Right cardiac atrium (tissue), 5 donors: ENCODE measurements at regions not wholly inside any gene's neighbourhood (a gene's known extent, or its start where the extent isn't known, plus 50 kb on each side); places are given as distances from the start of the nearest gene placed in this dataset.
"Not testable (repeated sequence)": the region's sequence is repeated elsewhere in the genome, so short reads cannot be mapped to it uniquely, and the experiment has no call there.

Source experiments
- ATAC-seq, 2 donors: fragments of 200-7000 bp; cut with Tn5 transposase; one replicate each; pipeline versions ENCODE4 v1.8.0 to v1.9.1; 2020; ENCODE audit warnings: moderate library complexity in 2 of 2, mild to moderate bottlenecking in 1 of 2
- DNase-seq, 3 donors: peaks; one replicate each; pipeline ENCODE4 v3.0.0-alpha.2; 2020
- H3K27ac ChIP-seq: one replicate; pipeline ENCODE4 v1.5.1; 2013; ENCODE audit warnings: mild to moderate bottlenecking, low read length, control low read depth, moderate library complexity
- H3K27me3 ChIP-seq: one replicate; pipeline ENCODE4 v1.6.1; 2013; ENCODE audit not compliant: control insufficient read depth, insufficient read depth
- H3K4me1 ChIP-seq: one replicate; pipeline ENCODE4 v1.6.1; 2013; ENCODE audit warnings: low read length; ENCODE audit not compliant: control insufficient read depth, insufficient read depth
- H3K4me3 ChIP-seq: one replicate; pipeline ENCODE4 v1.5.1; 2013; ENCODE audit warnings: low read length, control low read depth
- H3K9me3 ChIP-seq: one replicate; pipeline ENCODE4 v1.6.1; 2013; ENCODE audit warnings: low read length; ENCODE audit not compliant: control insufficient read depth
- WGBS: extraction: QIAGEN DNeasy Blood & Tissue Kit; methylation state at CpG from one replicate; pipeline ENCODE4 v1.1.7; 2013; 5-methylcytosine and 5-hydroxymethylcytosine counted together
- intact Hi-C, 4 donors: fragments of 100-400 bp; cut with DNase I; formaldehyde crosslinking; loops; one replicate each; pipeline versions ENCODE4 v1.11.0 to v1.14.0; 2022 to 2023
- donor health status: healthy with polysubstance abuse.
- donor health status: DM: no; HTN: yes; CAD: no.
- donor health status: DM: no; HTN: no; CAD: no.
- donor health status: DM: no; HTN: yes; CAD: no; lungs with severe emphysema.
- donor health status: DM: yes; HTN: yes; CAD: no.

DNA sequence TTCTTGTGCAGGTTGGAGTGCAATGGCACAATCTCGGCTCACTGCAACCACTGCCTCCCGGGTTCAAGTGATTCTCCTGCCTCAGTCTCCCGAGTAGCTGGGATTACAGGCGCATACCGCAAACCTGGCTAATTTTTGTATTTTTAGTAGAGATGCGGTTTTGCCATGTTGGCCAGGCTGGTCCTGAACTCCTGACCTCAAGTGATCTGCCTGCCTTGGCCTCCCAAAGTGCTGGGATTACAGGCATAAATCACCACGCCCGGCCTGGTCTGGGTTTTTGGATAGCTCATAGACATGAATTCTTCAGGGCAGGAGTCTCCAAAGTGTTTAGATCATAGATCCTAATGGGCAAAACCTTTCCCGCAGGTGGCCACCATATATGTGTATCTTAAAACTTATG is 162.0 kb downstream of the OR4M2 start:
- not testable (repeated sequence) for H3K4me1 ChIP-seq, ATAC-seq, DNase-seq, H3K27ac ChIP-seq, H3K4me3 ChIP-seq, H3K27me3 ChIP-seq, H3K9me3 ChIP-seq
- intact Hi-C loops: loop anchor here in 1 of 4 donors (10.0 kb wide), 1 partner anchor 1878 kb away; no protein-coding TSS in a partner anchor
- WGBS: 80% methylated on average over 9 of the region's 9 CpGs

DNA sequence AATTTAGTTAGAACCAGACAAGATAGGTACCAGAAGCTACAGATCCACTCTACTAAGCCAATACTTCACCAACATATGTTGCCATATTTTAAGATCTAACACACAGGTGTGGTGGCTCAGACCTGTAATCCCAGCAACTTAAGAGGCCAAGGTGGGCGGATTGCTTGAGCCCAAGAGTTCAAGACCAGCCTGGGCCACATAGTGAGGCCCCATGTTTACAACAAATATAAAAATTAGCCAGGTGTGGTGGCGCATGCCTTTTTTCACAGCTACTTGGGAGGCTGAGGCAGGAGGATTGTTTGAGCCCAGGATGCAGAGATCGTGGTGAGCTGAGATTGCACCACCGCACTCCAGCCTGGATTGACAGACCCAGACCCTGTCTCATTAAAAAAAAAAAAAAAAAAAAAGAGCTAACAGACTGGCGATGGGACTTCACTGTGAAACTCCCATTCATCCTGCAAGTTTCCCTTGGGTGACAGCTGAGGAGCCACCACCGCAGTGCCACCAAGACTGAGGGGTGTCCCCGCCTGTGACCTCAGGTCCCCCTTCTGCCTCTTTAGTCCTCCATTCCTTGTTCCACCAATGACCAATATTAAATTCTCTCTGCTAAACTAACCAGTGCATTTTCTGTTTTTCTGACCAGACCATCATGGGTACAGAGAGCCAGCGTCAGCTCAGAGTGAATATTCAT is 163.3 kb downstream of the OR4M2 start:
- Histone ChIP-seq H3K4me1 (no peaks in the 10 kb centered on the region), H3K9me3 (peaks cover 2% of the 10 kb centered on the region), H3K27me3 (no peaks in the 10 kb centered on the region), H3K27ac (no peak overlapping the region), H3K4me3 (no peak overlapping the region)
- ATAC-seq (no peak), DNase-seq (no peak)
- WGBS: 78% methylated on average over 8 of the region's 8 CpGs
- intact Hi-C loops: loop anchor here in 1 of 4 donors (10.0 kb wide), 1 partner anchor 1879 kb away; no protein-coding TSS in a partner anchor

DNA sequence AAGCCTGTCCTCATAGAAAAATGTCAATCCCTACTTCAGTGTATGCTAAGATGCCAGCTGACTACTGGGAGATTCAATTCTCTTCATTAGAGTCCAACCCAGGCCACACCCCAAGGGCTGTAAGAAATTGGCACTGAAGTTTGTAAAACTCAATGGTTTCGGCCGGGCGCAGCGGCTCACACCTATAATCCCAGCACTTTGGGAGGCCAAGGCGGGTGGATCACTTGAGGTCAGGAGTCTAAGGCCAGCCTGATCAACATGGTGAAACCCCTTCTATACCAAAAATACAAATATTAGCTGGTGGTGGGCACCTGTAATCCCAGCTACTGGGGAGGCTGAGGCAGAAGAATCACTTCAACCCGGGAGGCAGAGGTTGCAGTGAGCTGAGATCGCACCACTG is 169.2 kb downstream of the OR4M2 start:
- H3K27ac ChIP-seq, H3K27me3 ChIP-seq, ATAC-seq, DNase-seq, H3K9me3 ChIP-seq, H3K4me1 ChIP-seq, H3K4me3 ChIP-seq: not testable (repeated sequence)
- 91% methylated on average over 7 of the region's 7 CpGs for WGBS
- intact Hi-C loops: loop anchor here in 1 of 4 donors (10.0 kb wide), 1 partner anchor 1885 kb away; no protein-coding TSS in a partner anchor

DNA sequence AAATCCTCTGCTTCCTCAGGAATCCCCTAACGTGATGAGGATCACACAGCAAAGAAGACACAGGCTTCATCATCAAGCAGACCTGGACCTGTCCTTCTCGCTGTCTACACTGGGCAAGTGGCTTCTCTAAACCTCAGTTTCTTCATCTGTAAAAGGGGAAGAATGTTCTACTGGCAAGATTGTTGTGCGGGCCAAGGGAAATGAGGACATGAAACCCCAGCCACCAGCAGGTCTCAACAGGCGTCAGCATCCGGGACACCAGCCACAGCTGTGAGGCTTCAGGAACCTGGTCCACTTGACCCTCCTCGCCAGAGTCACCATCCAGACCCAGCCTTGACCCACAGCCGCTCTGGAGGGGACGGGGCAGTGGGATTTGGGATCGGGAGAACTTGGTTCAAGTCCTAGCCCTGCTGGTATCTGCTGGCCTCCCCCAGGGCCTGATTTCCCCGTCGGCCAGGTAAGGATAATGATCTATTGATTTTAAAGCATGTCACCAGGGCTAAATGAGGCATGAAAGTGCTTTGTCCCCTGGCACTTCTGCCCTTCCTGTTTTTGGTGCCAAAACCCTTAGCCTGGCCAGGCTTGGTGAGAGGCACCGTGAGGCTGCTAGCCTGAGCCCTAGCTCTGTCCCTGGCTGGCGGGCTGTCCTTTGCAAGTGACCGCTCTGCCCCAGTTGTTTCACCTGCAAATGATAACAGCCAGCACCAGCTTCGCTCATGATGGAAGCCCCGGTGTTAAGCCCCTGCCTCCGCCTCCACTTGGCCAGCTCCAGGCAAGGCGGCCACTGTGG is 170.4 kb downstream of the OR4M2 start:
- H3K27ac ChIP-seq, DNase-seq, intact Hi-C loops, H3K4me3 ChIP-seq, H3K4me1 ChIP-seq, H3K27me3 ChIP-seq, H3K9me3 ChIP-seq: not testable (repeated sequence)
- ATAC-seq: peak; percentile 7 to 12
- 71% methylated on average over 18 of the region's 18 CpGs for WGBS

DNA sequence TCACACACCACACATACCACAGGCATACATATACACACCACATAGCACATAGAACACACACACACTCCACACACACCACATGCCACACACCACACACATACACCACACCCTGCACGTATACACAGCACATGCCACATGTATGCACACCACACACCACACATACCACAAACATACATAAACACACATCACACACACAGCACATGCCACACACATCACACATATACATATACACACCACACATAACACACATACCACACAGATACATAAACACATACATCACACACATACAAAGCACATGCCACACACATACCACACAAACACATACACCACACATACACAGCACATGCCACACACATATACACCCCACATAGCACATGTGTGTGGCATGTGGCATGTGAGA is 171.1 kb downstream of the OR4M2 start:
- Histone ChIP-seq H3K27me3 (no peaks in the 10 kb centered on the region), H3K27ac (no peak overlapping the region), H3K4me1 (no peaks in the 10 kb centered on the region), H3K4me3 (no peak overlapping the region), H3K9me3 (peaks cover 2% of the 10 kb centered on the region)
- DNase-seq (no peak), ATAC-seq (no peak)
- intact Hi-C loops: no loop called here
- WGBS: 49% methylated on average over 1 of the region's 1 CpG

DNA sequence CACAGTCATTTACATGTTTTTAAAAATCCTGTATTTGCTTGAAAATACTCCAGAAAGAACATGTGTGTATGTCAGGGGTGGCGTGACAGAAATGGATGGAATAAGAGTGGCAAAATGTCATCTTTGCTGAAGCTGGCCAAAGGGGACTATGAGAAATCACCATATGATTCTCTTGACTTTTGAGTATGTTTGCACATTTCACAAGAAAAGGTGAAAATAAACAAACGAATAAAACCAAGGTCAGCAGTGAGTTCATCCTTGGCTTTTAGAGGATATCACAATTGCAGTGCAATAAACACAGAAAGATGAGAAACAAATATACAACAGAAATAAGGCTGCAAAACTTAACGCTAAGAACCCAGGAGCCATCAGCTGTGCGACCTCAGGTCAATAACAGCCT is 171.7 kb downstream of the OR4M2 start:
- 53% methylated on average over 4 of the region's 4 CpGs for WGBS

DNA sequence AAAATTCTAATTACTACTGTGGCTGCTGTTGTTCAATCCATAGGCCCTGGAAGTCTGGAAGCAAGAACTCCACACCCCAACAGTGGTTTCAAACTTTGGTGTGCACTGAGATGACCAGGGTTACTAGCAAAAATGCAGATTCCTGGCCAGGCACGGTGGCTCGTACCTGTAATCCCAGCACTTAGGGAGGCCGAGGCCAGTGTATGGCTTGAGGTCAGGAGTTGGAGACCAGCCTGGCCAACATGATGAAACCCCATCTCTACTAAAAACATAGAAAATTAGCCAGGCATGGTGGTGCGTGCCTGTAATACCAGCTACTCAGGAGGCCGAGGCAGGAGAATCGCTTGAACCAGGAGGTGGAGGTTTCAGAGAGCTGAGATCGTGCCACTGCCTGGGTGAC is 172.2 kb downstream of the OR4M2 start:
- H3K27me3 ChIP-seq, H3K27ac ChIP-seq, H3K9me3 ChIP-seq, intact Hi-C loops, H3K4me1 ChIP-seq, H3K4me3 ChIP-seq, DNase-seq, ATAC-seq: not testable (repeated sequence)
- WGBS: 77% methylated on average over 7 of the region's 7 CpGs

More for the DNA sequence above, 171.7 kb downstream of the OR4M2 start:
- H3K27me3 ChIP-seq, intact Hi-C loops, H3K4me1 ChIP-seq, H3K4me3 ChIP-seq, DNase-seq, H3K27ac ChIP-seq, ATAC-seq, H3K9me3 ChIP-seq: not testable (repeated sequence)

DNA sequence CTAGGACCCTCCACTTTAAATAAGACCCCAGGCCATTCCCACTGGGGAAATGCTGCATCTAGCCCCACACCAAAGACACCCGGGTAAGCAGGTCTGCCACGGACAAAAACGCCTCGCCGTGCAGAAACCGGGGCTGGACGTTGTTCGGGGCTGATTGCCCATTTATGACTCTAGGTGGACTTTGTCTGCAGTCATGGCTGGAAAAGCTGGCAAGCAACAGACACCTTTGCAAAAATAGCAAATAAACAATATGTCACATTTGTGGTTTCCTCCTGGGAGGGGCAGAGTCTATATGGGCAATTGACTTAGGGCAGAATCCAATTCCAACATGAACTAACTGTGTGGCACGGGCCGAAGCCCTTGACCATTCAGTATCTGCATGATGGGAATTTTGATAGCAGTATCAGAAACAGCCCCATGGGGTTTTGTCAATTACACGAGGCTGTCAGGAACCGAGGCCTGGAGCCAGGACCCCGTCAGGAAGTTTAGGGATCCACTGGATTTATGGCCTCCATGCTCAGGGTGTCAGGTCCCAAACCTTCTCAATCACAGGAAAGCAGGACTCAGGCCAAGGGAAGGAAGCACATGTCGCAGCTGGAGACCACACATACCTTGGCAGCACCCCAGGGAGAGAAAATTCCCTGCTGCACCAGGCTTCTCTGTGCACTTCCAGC is 172.8 kb downstream of the OR4M2 start:
- ATAC-seq, H3K9me3 ChIP-seq, DNase-seq, H3K4me3 ChIP-seq, H3K27me3 ChIP-seq, intact Hi-C loops, H3K4me1 ChIP-seq, H3K27ac ChIP-seq: not testable (repeated sequence)
- 66% methylated on average over 14 of the region's 14 CpGs for WGBS

DNA sequence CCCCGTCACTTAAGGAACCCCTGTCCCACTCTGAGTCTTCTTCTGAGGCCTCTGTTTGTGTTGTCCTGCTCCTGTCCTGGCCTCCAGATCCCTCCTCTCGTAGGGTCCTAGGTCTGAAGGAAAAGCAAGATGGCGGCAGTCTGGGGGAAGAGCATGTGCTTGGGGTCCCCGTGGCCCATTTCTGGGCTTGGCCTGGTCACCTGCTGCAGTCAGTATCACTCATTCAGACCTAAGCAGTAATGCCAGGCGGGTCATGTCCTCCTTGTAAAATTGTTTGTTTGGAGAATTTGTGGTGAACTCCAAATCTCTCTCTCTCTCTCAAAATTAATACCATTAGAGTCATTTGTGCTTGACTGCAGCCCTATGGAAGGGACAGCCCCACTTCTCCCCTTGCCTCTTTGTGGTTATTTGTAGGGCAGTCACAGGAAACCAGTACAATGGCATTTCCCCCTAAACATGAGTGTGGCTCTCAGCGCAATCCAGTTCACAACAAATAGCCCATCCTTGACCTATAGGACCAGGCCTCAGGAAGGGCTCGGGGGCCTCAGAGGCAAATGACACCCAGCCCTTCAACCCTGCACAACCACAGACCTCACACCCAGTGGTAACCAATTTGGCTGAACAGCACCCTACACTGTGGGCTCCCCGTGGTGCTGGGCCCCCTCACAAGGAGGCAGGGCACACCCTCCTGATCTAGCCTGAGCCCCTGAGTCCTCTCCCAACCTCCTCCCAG is 173.5 kb downstream of the OR4M2 start:
- no peak for ATAC-seq

DNA sequence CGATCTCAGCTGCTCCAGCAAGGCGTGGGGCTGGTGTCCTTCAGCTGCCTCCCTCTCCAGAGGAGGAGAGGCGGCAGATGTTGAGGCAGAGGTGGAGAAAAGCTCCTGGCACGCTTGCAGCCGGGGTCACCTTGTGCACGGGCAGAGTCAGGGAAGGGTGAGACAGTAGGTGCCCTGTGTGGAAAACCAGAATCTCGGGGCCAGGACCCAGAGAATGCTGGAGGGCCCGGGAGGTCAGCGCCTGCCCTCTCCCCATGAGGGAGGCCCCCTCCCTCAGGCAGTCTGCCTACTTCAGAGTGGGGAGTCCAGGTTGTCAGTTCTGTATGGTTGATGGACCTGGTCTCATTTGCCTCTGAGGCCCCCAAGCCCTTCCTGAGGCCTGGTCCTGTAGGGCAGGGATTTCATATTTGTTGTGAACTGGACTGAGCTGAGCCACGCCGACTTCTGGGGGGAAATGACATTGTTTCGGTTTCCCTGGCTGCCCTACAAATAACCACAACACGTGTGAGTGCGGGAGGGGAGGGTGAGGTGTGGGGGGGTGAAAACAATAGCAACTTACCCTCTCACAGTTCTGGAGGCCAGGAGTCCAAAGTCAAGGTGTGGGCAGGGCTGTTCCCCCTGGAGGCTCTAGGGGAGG is 174.2 kb downstream of the OR4M2 start:
- WGBS: 66% methylated on average over 14 of the region's 14 CpGs
- H3K9me3 ChIP-seq, H3K27me3 ChIP-seq, H3K4me3 ChIP-seq, intact Hi-C loops, DNase-seq, ATAC-seq, H3K27ac ChIP-seq, H3K4me1 ChIP-seq: not testable (repeated sequence)

More for the DNA sequence above, 173.5 kb downstream of the OR4M2 start:
- no peak for DNase-seq
- Histone ChIP-seq H3K4me1 (no peaks in the 10 kb centered on the region), H3K27me3 (no peaks in the 10 kb centered on the region), H3K27ac (no peak overlapping the region), H3K9me3 (no peaks in the 10 kb centered on the region), H3K4me3 (no peak overlapping the region)
- WGBS: 49% methylated on average over 8 of the region's 8 CpGs
- intact Hi-C loops: no loop called here
